ENCODE measurements at regions not wholly inside any gene's neighbourhood (a gene's known extent, or its start where the extent isn't known, plus 50 kb on each side); places are given as distances from the start of the nearest gene placed in this dataset.

DNA sequence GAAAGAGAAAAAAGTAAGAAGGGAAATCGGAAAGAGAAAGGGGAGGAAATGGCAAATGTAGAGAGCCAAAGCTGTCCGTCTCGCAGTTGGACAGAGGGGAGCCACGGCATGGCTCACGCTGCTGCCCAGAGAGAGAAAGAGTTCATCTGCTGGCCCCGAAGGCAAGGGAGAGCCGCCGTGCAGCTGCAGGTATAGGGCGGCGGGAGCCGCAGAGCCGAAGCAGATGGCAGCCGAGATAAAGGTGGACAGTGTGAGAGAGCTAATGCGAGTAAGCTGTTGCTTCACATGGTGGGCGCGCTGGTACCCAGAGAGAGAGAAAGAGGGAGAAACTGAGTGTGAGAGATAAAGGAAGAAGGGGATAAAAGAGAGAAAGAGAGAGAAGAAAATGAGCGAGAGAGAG is 188.4 kb upstream of the PPP1R26 start:
- TF ChIP-seq, protein P1, sequence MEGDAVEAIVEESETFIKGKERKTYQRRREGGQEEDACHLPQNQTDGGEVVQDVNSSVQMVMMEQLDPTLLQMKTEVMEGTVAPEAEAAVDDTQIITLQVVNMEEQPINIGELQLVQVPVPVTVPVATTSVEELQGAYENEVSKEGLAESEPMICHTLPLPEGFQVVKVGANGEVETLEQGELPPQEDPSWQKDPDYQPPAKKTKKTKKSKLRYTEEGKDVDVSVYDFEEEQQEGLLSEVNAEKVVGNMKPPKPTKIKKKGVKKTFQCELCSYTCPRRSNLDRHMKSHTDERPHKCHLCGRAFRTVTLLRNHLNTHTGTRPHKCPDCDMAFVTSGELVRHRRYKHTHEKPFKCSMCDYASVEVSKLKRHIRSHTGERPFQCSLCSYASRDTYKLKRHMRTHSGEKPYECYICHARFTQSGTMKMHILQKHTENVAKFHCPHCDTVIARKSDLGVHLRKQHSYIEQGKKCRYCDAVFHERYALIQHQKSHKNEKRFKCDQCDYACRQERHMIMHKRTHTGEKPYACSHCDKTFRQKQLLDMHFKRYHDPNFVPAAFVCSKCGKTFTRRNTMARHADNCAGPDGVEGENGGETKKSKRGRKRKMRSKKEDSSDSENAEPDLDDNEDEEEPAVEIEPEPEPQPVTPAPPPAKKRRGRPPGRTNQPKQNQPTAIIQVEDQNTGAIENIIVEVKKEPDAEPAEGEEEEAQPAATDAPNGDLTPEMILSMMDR (IDR thresholded peaks at IDR 0.05; ENCODE audit: poor library complexity) = no peak
- no peak for TF ChIP-seq EZH2 (IDR thresholded peaks at IDR 0.05; ENCODE audit: borderline replicate concordance)
